22Rv1 (cell line): ENCODE measurements at regions not wholly inside any gene's neighbourhood (a gene's known extent, or its start where the extent isn't known, plus 50 kb on each side); places are given as distances from the start of the nearest gene placed in this dataset.

Source experiments
- H3K27ac ChIP-seq: fragments of 450-650 bp; 2 replicates; pipeline ENCODE4 v1.5.1; 2017
- ZFX ChIP-seq: fragments of 450-650 bp; IDR thresholded peaks from 2 replicates; pipeline ENCODE4 v1.6.1; 2017; ENCODE audit warnings: antibody characterized with exemption, borderline replicate concordance
- TF ChIP-seq, protein P1 (sequence below): fragments of 450-650 bp; IDR thresholded peaks from 2 replicates; pipeline ENCODE4 v1.5.1; 2017; ENCODE audit warnings: mild to moderate bottlenecking

DNA sequence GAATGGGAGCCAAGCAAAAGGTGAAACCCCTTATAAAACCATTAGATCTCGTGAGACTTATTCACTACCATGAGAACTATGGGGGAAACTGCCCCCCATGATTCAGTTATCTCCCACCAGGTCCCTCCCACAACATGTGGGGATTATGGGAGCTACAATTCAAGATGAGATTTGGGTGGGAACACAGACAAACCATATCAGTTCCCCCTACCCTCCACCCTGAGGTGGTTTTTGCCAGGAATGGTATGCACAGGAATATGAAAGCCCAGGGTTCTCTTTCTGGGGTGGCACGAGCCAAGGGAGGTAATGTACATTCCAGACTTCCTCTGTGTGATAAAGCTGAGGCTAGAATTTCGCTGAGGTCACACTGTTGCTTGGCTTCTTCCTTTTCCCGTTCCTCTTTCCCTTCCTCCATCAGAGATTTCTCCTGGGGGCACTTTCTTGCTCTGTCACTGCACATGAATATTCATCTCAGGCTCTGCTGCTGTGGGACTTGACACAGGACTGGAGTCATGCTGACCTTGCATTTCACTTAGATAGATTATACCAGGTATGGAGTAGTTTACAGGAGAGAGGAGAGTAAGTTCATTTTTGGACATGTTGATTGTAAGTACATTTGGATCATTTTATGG, 347.0 kb upstream of the MTPN start:
- TF ChIP-seq, protein P1, sequence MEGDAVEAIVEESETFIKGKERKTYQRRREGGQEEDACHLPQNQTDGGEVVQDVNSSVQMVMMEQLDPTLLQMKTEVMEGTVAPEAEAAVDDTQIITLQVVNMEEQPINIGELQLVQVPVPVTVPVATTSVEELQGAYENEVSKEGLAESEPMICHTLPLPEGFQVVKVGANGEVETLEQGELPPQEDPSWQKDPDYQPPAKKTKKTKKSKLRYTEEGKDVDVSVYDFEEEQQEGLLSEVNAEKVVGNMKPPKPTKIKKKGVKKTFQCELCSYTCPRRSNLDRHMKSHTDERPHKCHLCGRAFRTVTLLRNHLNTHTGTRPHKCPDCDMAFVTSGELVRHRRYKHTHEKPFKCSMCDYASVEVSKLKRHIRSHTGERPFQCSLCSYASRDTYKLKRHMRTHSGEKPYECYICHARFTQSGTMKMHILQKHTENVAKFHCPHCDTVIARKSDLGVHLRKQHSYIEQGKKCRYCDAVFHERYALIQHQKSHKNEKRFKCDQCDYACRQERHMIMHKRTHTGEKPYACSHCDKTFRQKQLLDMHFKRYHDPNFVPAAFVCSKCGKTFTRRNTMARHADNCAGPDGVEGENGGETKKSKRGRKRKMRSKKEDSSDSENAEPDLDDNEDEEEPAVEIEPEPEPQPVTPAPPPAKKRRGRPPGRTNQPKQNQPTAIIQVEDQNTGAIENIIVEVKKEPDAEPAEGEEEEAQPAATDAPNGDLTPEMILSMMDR, result no peak
- TF ChIP-seq ZFX, result no peak
- H3K27ac ChIP-seq, result no peak overlapping the region

DNA sequence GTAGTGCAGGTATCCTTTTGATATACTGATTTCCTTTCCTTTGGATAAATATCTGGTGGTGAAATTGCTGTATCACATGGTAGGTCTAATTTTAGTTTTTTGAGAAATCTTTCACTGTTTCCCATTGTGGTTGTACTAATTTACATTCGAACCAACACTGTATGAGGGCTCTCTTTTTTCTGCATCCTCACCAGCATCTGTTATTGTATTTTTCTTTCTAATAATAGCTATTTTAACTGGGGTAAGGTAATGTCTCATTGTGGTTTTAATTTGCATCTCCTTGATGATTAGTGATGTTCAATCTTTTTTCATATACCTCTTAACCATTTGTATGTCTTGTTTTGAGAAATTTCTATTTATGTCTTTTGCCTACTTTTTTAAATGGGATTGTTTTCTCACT, 335.4 kb upstream of the MTPN start:
- TF ChIP-seq, protein P1, result no peak
- TF ChIP-seq ZFX, result no peak
- no peak overlapping the region for H3K27ac ChIP-seq

DNA sequence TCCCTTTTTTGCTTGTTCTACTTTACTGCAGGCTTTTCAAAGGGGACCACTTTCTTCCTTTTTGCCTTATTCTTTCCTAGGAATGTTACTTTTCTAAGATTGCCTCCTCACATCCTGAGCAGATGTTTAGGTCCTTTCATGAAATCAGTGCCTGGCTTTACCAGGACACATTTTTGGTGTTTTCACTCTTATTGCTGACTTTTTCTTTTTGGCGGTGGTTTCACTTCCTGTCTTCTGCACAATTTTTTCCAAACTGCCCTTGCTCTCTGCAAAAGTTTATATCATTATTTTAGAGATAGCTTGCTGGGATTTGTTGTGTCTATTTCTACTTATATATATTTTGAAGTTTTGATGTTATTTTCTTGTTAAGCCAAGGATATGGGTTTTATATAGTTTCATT, 332.2 kb upstream of the MTPN start:
- no peak overlapping the region for H3K27ac ChIP-seq
- TF ChIP-seq, protein P1, result no peak

- TF ChIP-seq ZFX, result no peak
- TF ChIP-seq, protein P1, result no peak
- H3K27ac ChIP-seq, result no peak overlapping the region
These were observed 331.1 kb upstream of the MTPN start for GRCh38 chr7:136308230-136308629.

- TF ChIP-seq, protein P1, result no peak
- TF ChIP-seq ZFX, result no peak
- H3K27ac ChIP-seq, result no peak overlapping the region
These were observed 326.0 kb upstream of the MTPN start for GRCh38 chr7:136303162-136303561.

GRCh38 chr7:136302049-136302448, 324.9 kb upstream of the MTPN start:
- TF ChIP-seq, protein P1, result no peak
- no peak for TF ChIP-seq ZFX

GRCh38 chr7:136294977-136295376, 317.8 kb upstream of the MTPN start:
- TF ChIP-seq, protein P1, result peak; percentile 68
- TF ChIP-seq ZFX, result no peak
- no peak overlapping the region for H3K27ac ChIP-seq

More at GRCh38 chr7:136302049-136302448, 324.9 kb upstream of the MTPN start:
- no peak overlapping the region for H3K27ac ChIP-seq
